Vagina (tissue), 2 donors: ENCODE measurements at regions not wholly inside any gene's neighbourhood (a gene's known extent, or its start where the extent isn't known, plus 50 kb on each side); places are given as distances from the start of the nearest gene placed in this dataset.

Experiments used
- DNase-seq, 2 donors: peaks; one replicate each; pipeline ENCODE4 v3.0.0-alpha.2; 2017; ENCODE audit errors: extremely low spot score in 2 of 2
- H3K27ac ChIP-seq: fragments of 200-600 bp; sonication (generic); one replicate; pipeline ENCODE4 v1.5.1; 2019
- H3K27me3 ChIP-seq: fragments of 200-600 bp; sonication (generic); one replicate; pipeline ENCODE4 v1.5.1; 2019
- H3K36me3 ChIP-seq, 2 donors: fragments of 200-600 bp; sonication (generic); one replicate each; pipeline ENCODE4 v1.5.1; 2017 to 2019
- H3K4me1 ChIP-seq: fragments of 200-600 bp; sonication (generic); one replicate; pipeline ENCODE4 v1.5.1; 2019
- H3K4me3 ChIP-seq, 2 donors: fragments of 200-600 bp; sonication (generic); 1 replicate in 1 of 2; 2 replicates in 1 of 2; pipeline ENCODE4 v1.5.1; 2016 to 2019
- H3K9me3 ChIP-seq: fragments of 200-600 bp; sonication (generic); one replicate; pipeline ENCODE4 v1.5.1; 2019
- CTCF ChIP-seq, 3 experiments: fragments of 450-650 bp in 2 of 3; fragments of 200-600 bp in 1 of 3; sonication (generic) in 1 of 3; IDR thresholded peaks; one replicate each; pipeline ENCODE4 v1.5.1; 2017 to 2019; ENCODE audit warnings: antibody characterized with exemption in 3 of 3, mild to moderate bottlenecking in 2 of 3, moderate library complexity in 2 of 3
- POLR2A ChIP-seq, 2 donors: fragments of 450-650 bp; IDR thresholded peaks; one replicate each; pipeline ENCODE4 v1.6.1; 2017; ENCODE audit warnings: antibody characterized with exemption in 2 of 2, mild to moderate bottlenecking in 2 of 2, moderate library complexity in 2 of 2
- POLR2AphosphoS5 ChIP-seq, 2 donors: sonication (generic); formaldehyde crosslinking; IDR thresholded peaks; one replicate each; pipeline ENCODE4 v1.9.0; 2017; ENCODE audit warnings: antibody characterized with exemption in 2 of 2, mild to moderate bottlenecking in 2 of 2, low read depth in 1 of 2; ENCODE audit not compliant: insufficient read depth in 1 of 2
- intact Hi-C: fragments of 100-400 bp; cut with DNase I; formaldehyde crosslinking; loops from one replicate; pipeline ENCODE4 v1.15.1; 2023

DNA sequence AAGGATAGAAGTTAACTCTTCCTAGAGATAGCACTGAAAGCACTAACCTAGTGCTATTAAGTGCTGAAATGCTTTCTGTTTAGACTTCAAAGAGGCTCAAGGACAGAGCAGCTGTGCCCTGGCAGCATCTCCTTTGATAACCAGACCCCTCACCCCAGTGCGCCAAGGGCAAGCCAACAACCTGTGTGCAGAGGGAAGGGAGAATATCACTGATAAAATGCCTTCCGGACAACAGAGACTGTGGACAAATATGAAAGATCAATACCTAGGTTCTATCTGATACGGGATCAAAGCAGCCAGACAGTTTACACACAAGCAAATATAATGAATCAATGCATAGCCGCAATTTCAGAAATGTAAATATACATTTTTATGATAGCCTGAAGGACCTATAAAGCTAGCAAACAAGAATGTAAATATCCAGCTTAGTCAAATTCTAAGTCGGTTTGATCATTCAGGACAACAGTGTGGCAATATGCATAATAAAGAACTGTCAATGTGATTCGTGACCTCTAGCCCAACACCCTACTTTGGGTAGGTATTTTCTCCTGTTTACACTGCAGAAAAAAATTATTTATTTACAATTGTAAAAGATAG is 91.8 kb upstream of the RFX8 start:
- Histone ChIP-seq H3K4me1 (no peaks in the 10 kb centered on the region), H3K27me3 (no peaks in the 10 kb centered on the region), H3K27ac (no peak overlapping the region), H3K36me3 (no peaks in the 10 kb centered on the region), H3K9me3 (no peaks in the 10 kb centered on the region), H3K4me3 (no peak overlapping the region)
- intact Hi-C loops = no loop called here
- no peak for DNase-seq
- TF ChIP-seq POLR2AphosphoS5 (IDR thresholded peaks at IDR 0.05; ENCODE audit: insufficient read depth in 1 of 2, low read depth in 1 of 2) (no peak), CTCF (IDR thresholded peaks at IDR 0.05) (no peak), POLR2A (IDR thresholded peaks at IDR 0.05) (no peak)

DNA sequence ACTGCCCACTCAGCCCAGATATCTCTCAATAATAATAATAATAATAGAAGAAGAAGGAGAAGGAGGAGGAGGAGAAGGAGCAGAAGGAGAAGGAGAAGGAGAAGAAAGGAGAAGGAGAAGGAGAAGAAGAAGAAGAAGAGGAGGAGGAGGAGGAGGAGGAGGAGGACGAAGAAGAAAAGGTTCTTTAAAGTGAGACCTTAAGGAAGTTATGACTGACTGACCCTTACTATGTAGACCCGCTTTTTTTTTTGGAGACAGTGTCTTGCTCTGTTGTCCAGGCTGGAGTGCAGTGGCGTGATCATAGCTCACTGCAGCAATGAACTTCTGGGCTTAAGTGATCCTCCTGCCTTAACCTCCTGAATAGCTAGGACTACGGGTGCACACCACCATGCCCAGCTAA is 88.9 kb upstream of the RFX8 start:
- Histone ChIP-seq H3K4me3 (no peak overlapping the region), H3K9me3 (no peaks in the 10 kb centered on the region), H3K4me1 (peaks cover 14% of the 10 kb centered on the region), H3K27me3 (no peaks in the 10 kb centered on the region), H3K27ac (no peak overlapping the region), H3K36me3 (no peaks in the 10 kb centered on the region)
- DNase-seq = no peak
- TF ChIP-seq POLR2AphosphoS5 (IDR thresholded peaks at IDR 0.05; ENCODE audit: insufficient read depth in 1 of 2, low read depth in 1 of 2) = no peak
- TF ChIP-seq CTCF (IDR thresholded peaks at IDR 0.05) = no peak
- TF ChIP-seq POLR2A (IDR thresholded peaks at IDR 0.05) = no peak
- intact Hi-C loops = no loop called here

GRCh38 chr2:101560780-101561315 is 85.9 kb upstream of the RFX8 start:
- no peak overlapping the region for H3K27ac ChIP-seq
- no peaks in the 10 kb centered on the region for H3K9me3 ChIP-seq
- intact Hi-C loops = no loop called here
- no peak for DNase-seq
- H3K4me3 ChIP-seq = no peak overlapping the region
- no peaks in the 10 kb centered on the region for H3K36me3 ChIP-seq
- no peak for TF ChIP-seq POLR2AphosphoS5 (IDR thresholded peaks at IDR 0.05; ENCODE audit: insufficient read depth in 1 of 2, low read depth in 1 of 2)
- TF ChIP-seq CTCF (IDR thresholded peaks at IDR 0.05) = no peak
- TF ChIP-seq POLR2A (IDR thresholded peaks at IDR 0.05) = no peak
- peaks cover 23% of the 10 kb centered on the region for H3K4me1 ChIP-seq
- no peaks in the 10 kb centered on the region for H3K27me3 ChIP-seq

GRCh38 chr2:101559551-101559950 is 84.6 kb upstream of the RFX8 start:
- H3K4me1 ChIP-seq = peaks cover 23% of the 10 kb centered on the region
- H3K27me3 ChIP-seq = no peaks in the 10 kb centered on the region
- no peak overlapping the region for H3K4me3 ChIP-seq
- DNase-seq = no peak
- TF ChIP-seq CTCF (IDR thresholded peaks at IDR 0.05) (no peak), POLR2A (IDR thresholded peaks at IDR 0.05) (no peak), POLR2AphosphoS5 (IDR thresholded peaks at IDR 0.05; ENCODE audit: insufficient read depth in 1 of 2, low read depth in 1 of 2) (no peak)
- H3K27ac ChIP-seq = peak overlapping the region; percentile 84
- no peaks in the 10 kb centered on the region for H3K36me3 ChIP-seq
- intact Hi-C loops = no loop called here
- H3K9me3 ChIP-seq = no peaks in the 10 kb centered on the region

DNA sequence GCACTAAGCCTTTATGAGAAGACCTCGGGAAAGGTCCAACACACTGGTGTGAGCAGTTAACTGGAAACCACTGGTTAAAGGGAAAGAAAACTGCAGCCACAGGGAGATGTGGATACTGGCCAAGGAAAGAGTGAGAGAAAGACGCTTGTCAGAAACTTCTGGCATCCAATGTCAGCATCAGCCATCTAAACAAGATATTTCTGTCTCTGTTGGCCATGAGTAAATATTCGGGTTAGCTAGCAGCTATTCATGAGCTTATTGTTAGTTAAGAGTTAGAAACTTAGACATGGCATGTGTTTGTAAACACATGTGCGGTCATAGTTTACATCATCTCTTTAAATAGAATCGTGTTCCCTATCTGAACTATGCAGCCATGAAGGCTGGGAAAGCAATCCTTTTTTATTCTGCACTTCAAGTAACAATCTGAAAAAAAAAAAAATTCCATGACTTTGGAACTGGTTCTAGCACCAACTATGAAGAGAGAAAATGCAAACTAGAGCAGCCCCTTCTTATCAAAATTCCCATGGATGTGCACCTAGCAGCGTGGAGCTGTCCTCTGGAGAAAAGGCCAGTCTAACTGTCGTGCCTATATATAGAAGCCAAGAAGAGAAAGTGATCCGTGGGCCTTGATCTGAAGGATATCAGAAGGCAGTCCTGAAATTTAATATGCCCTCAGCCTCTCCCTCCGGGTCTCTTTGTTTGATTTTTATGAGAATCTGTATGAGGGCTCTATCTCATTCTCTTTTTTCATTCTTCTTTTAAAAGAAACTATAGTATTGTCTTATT is 84.0 kb upstream of the RFX8 start:
- DNase-seq = no peak
- Histone ChIP-seq H3K27me3 (no peaks in the 10 kb centered on the region), H3K36me3 (no peaks in the 10 kb centered on the region), H3K27ac (peak overlapping the region; percentile 84), H3K4me3 (no peak overlapping the region), H3K4me1 (peaks cover 23% of the 10 kb centered on the region), H3K9me3 (no peaks in the 10 kb centered on the region)
- TF ChIP-seq POLR2A (IDR thresholded peaks at IDR 0.05) = no peak
- no peak for TF ChIP-seq POLR2AphosphoS5 (IDR thresholded peaks at IDR 0.05; ENCODE audit: insufficient read depth in 1 of 2, low read depth in 1 of 2)
- TF ChIP-seq CTCF (IDR thresholded peaks at IDR 0.05) = no peak
- intact Hi-C loops = no loop called here
